CD4-positive, alpha-beta T cell (primary cell): ENCODE measurements at regions not wholly inside any gene's neighbourhood (a gene's known extent, or its start where the extent isn't known, plus 50 kb on each side); places are given as distances from the start of the nearest gene placed in this dataset.
A peak's percentile ranks its signal among the peaks of the same experiment; 100 is the strongest.

Experiments used
- ATAC-seq: fragments of 200-7000 bp; cut with Tn5 transposase; one replicate; pipeline ENCODE4 v1.10.0; 2022; ENCODE audit warnings: mild to moderate bottlenecking; ENCODE audit not compliant: poor library complexity
- CTCF ChIA-PET: fragments of 350-600 bp; sonication (Branson Sonifier 250); formaldehyde crosslinking; loops from one replicate; lab custom pipeline; 2021; ENCODE audit warnings: antibody characterized with exemption, inconsistent platforms; lab: Charles Lee
- POLR2A ChIA-PET: fragments of 350-600 bp; sonication (Branson Sonifier 250); formaldehyde crosslinking; loops from one replicate; lab custom pipeline; 2021; ENCODE audit warnings: antibody characterized with exemption, inconsistent platforms; lab: Charles Lee
- DNase-seq, 14 experiments: peaks; one replicate each; pipeline ENCODE4 v3.0.0-alpha.2; 2013 to 2020; ENCODE audit warnings: mixed read lengths in 2 of 14
- H3K27ac ChIP-seq, 2 donors: one replicate each; pipeline versions ENCODE4 v1.5.1 to v1.7.0; 2013; ENCODE audit warnings: low read length in 2 of 2, low read depth in 1 of 2, mild to moderate bottlenecking in 1 of 2
- H3K27me3 ChIP-seq, 2 experiments: 1 replicate in 1 of 2; 2 replicates in 1 of 2; pipeline versions ENCODE4 v1.6.1 to v1.7.0; 2013; ENCODE audit warnings: low read length in 2 of 2, control low read depth in 1 of 2, mild to moderate bottlenecking in 1 of 2, moderate library complexity in 1 of 2; ENCODE audit not compliant: insufficient read depth in 2 of 2, control insufficient read depth in 1 of 2
- H3K36me3 ChIP-seq: one replicate; pipeline ENCODE4 v1.6.1; 2013; ENCODE audit warnings: low read length, control low read depth; ENCODE audit not compliant: insufficient read depth
- H3K4me1 ChIP-seq: one replicate; pipeline ENCODE4 v1.6.1; 2013; ENCODE audit warnings: low read length, control low read depth; ENCODE audit not compliant: insufficient read depth
- H3K4me3 ChIP-seq: one replicate; pipeline ENCODE4 v1.5.1; 2013; ENCODE audit warnings: mild to moderate bottlenecking, low read length, moderate library complexity
- H3K9me3 ChIP-seq, 2 experiments: 1 replicate in 1 of 2; 2 replicates in 1 of 2; pipeline versions ENCODE4 v1.6.1 to v1.7.0; 2013; ENCODE audit warnings: low read length in 2 of 2, mild to moderate bottlenecking in 2 of 2, control low read depth in 1 of 2, moderate library complexity in 1 of 2; ENCODE audit not compliant: control insufficient read depth in 1 of 2, insufficient read depth in 1 of 2
- H3K27ac Mint-ChIP-seq: one replicate; pipeline ENCODE4 v1.8.0; 2020; ENCODE audit warnings: mixed read lengths
- H3K27me3 Mint-ChIP-seq: one replicate; pipeline ENCODE4 v1.8.0; 2021; ENCODE audit warnings: mixed read lengths
- H3K36me3 Mint-ChIP-seq: one replicate; pipeline ENCODE4 v1.8.0; 2021; ENCODE audit warnings: low read depth, mixed read lengths
- H3K4me1 Mint-ChIP-seq: one replicate; pipeline ENCODE4 v1.8.0; 2021; ENCODE audit warnings: low read depth, mixed read lengths
- H3K4me3 Mint-ChIP-seq: one replicate; pipeline ENCODE4 v1.8.0; 2020; ENCODE audit warnings: mild to moderate bottlenecking, mixed read lengths
- H3K9me3 Mint-ChIP-seq: one replicate; pipeline ENCODE4 v1.8.0; 2020; ENCODE audit warnings: mixed read lengths
- CTCF ChIP-seq: fragments of 200-600 bp; IDR thresholded peaks from one replicate; pipeline ENCODE4 v1.8.0; 2022; ENCODE audit warnings: antibody characterized with exemption, mild to moderate bottlenecking
- intact Hi-C, 2 experiments: fragments of 100-400 bp; cut with DNase I in 1 of 2; cut with micrococcal nuclease in 1 of 2; formaldehyde crosslinking; loops; one replicate each; pipeline versions ENCODE4 v1.15.1 to v1.9.0; 2023 to 2025; cut with DNase I, micrococcal nuclease

GRCh38 chr3:109718850-109719249 is 381.5 kb upstream of the DPPA4 start:
- Mint-ChIP-seq H3K4me1 (no peaks in the 10 kb centered on the region), H3K27me3 (no peaks in the 10 kb centered on the region), H3K9me3 (peaks cover 2% of the 10 kb centered on the region), H3K36me3 (no peaks in the 10 kb centered on the region), H3K27ac (no peak overlapping the region), H3K4me3 (no peak overlapping the region)
- Histone ChIP-seq H3K27ac (no peak overlapping the region), H3K4me1 (no peaks in the 10 kb centered on the region), H3K9me3 (no peaks in the 10 kb centered on the region), H3K27me3 (no peaks in the 10 kb centered on the region), H3K36me3 (no peaks in the 10 kb centered on the region), H3K4me3 (no peak overlapping the region)
- DNase-seq (no peak), ATAC-seq (no peak)
- intact Hi-C loops: no loop called here
- TF ChIP-seq CTCF: no peak
- CTCF ChIA-PET: no interaction called here
- POLR2A ChIA-PET: no interaction called here

DNA sequence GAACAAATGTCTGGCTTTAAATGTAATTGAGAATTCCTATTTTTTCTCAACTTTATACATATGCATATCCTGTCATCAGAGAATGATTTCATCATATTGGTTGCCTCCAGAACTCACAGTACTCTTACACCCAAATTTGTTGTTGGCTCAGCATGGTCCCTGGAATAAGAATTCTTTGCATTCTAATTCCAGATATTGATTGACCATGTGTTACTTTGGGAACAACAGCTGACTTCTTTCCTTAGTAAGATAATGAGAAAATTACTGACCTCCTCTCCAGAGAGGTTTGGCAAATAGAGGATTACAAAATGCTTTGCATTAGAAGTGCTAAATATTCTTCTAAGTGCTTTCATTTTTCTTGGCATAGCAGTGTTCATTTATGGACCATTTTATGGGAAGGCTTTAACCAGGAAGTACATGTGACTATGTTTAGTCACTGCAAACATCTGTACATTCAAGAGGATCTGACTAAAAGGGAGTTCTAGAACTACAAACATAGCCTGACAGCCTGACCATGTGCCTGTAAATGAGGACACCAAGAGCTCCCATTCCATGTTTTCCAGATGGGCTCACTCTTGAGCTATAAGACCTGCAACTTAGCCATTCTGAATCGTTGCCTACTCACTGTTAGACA is 391.6 kb upstream of the DPPA4 start:
- Mint-ChIP-seq H3K4me3 (no peak overlapping the region), H3K27ac (no peak overlapping the region), H3K9me3 (no peaks in the 10 kb centered on the region), H3K4me1 (peaks cover 13% of the 10 kb centered on the region), H3K27me3 (no peaks in the 10 kb centered on the region), H3K36me3 (no peaks in the 10 kb centered on the region)
- intact Hi-C loops: no loop called here
- peaks cover 2% of the 10 kb centered on the region for H3K4me1 ChIP-seq
- POLR2A ChIA-PET: no interaction called here
- no peak for TF ChIP-seq CTCF
- no peak overlapping the region for H3K27ac ChIP-seq
- no peaks in the 10 kb centered on the region for H3K27me3 ChIP-seq
- no peaks in the 10 kb centered on the region for H3K36me3 ChIP-seq
- H3K9me3 ChIP-seq: no peaks in the 10 kb centered on the region
- no peak overlapping the region for H3K4me3 ChIP-seq
- CTCF ChIA-PET: no interaction called here
- ATAC-seq (no peak), DNase-seq (no peak)

DNA sequence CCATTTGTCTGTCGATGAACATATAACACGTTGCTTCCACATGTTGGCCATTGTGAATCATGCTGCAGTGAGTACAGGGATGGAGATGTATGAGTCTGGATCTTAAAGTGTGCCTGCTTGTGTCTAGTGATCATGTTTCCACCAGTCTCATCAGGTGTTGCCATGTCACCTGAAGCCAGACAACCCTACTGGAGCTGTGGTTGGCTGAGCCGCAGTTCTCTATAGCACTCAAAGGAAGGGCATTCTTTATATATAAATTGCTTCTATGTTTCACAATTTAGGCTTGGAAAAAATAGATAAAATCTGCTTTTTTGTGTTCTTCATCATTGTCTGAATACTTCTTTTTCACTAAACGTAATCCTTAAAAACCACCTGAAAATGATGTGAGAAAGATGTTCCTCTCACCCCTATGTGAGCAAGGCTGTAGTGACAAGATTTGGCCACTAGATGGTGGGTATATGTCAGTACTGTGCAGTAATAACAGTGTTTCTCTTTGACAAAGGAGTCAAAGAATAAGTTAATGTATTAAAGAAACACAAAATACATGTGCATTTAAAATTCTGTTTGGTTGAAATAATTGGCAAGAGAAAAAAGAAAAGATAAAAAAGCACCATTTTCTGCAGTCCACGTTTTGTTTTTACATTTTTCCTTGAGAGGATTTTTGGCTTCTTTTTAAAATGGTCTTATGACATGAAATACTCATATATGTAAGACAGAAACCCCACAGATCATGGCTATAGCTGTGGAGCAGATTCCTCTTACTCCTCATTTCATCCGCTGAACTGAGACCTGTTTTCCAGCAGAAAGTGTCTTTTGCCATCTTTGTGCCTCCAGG is 394.5 kb upstream of the DPPA4 start:
- Mint-ChIP-seq H3K36me3 (no peaks in the 10 kb centered on the region), H3K27ac (no peak overlapping the region), H3K4me3 (no peak overlapping the region), H3K9me3 (peaks cover 2% of the 10 kb centered on the region), H3K27me3 (no peaks in the 10 kb centered on the region), H3K4me1 (peaks cover 13% of the 10 kb centered on the region)
- CTCF ChIA-PET: interaction anchor here (1.0 kb wide), 1 partner anchor 583 kb away, joined by 3 read pairs; no protein-coding TSS in a partner anchor
- H3K27ac ChIP-seq: no peak overlapping the region
- H3K4me1 ChIP-seq: peaks cover 2% of the 10 kb centered on the region
- DNase-seq (peak; percentile 0 to 78 (median 50)), ATAC-seq (peak; percentile 88)
- TF ChIP-seq CTCF: peak; percentile 90
- peaks cover 0 to 1% of the 10 kb centered on the region in 2 experiments for H3K9me3 ChIP-seq
- H3K36me3 ChIP-seq: no peaks in the 10 kb centered on the region
- intact Hi-C loops: loop anchor here (1.0 to 2.0 kb wide), 4 partner anchors 582 to 1807 kb away; no protein-coding TSS in a partner anchor
- POLR2A ChIA-PET: no interaction called here
- H3K4me3 ChIP-seq: no peak overlapping the region
- H3K27me3 ChIP-seq: no peaks in the 10 kb centered on the region
